NCI-H774 (cell line): ENCODE measurements at regions not wholly inside any gene's neighbourhood (a gene's known extent, or its start where the extent isn't known, plus 50 kb on each side); places are given as distances from the start of the nearest gene placed in this dataset.

ENCODE experiments used
- DNase-seq: peaks from one replicate; lab custom pipeline; 2025; lab: John Stamatoyannopoulos, UW

GRCh38 chr2:56615760-56616159 is 432.0 kb downstream of the CCDC85A start:
- DNase-seq = no peak

GRCh38 chr2:56624181-56624580 is 440.4 kb downstream of the CCDC85A start:
- DNase-seq = no peak

GRCh38 chr2:56626927-56627326 is 443.1 kb downstream of the CCDC85A start:
- DNase-seq = no peak

GRCh38 chr2:56630286-56630685 is 446.5 kb downstream of the CCDC85A start:
- no peak for DNase-seq

- DNase-seq = no peak
Observed at GRCh38 chr2:56647997-56648396, 464.2 kb downstream of the CCDC85A start.

- DNase-seq = no peak
Observed at GRCh38 chr2:56648802-56649201, 465.0 kb downstream of the CCDC85A start.

GRCh38 chr2:56654936-56655335 is 471.1 kb downstream of the CCDC85A start:
- no peak for DNase-seq

- no peak for DNase-seq
Observed at GRCh38 chr2:56656826-56657225, 473.0 kb downstream of the CCDC85A start.

- no peak for DNase-seq
Observed at GRCh38 chr2:56666777-56667176, 483.0 kb downstream of the CCDC85A start.

- no peak for DNase-seq
Observed at GRCh38 chr2:56671973-56672569, 488.3 kb downstream of the CCDC85A start.

GRCh38 chr2:56674084-56674483 is 490.3 kb downstream of the CCDC85A start:
- DNase-seq = peak; percentile 1

GRCh38 chr2:56676966-56677365 is 493.2 kb downstream of the CCDC85A start:
- no peak for DNase-seq

GRCh38 chr2:56680971-56681631 is 497.3 kb downstream of the CCDC85A start:
- DNase-seq = no peak

GRCh38 chr2:56681659-56682396 is 498.0 kb downstream of the CCDC85A start:
- DNase-seq = no peak

GRCh38 chr2:56682397-56682760 is 498.6 kb downstream of the CCDC85A start:
- no peak for DNase-seq

- no peak for DNase-seq
Observed at GRCh38 chr2:56684327-56684726, 500.5 kb downstream of the CCDC85A start.

- no peak for DNase-seq
Observed at GRCh38 chr2:56685205-56685604, 501.4 kb downstream of the CCDC85A start.

GRCh38 chr2:56687169-56687568 is 503.4 kb downstream of the CCDC85A start:
- no peak for DNase-seq

- no peak for DNase-seq
Observed at GRCh38 chr2:56688661-56689060, 504.9 kb downstream of the CCDC85A start.

- no peak for DNase-seq
Observed at GRCh38 chr2:56693501-56693900, 509.7 kb downstream of the CCDC85A start.

GRCh38 chr2:56703001-56703400 is 519.2 kb downstream of the CCDC85A start:
- DNase-seq = no peak

- no peak for DNase-seq
Observed at GRCh38 chr2:56705713-56706112, 521.9 kb downstream of the CCDC85A start.

GRCh38 chr2:56707218-56707617 is 523.4 kb downstream of the CCDC85A start:
- DNase-seq = no peak
